Lower lobe of right lung (tissue), 2 donors: ENCODE measurements at regions not wholly inside any gene's neighbourhood (a gene's known extent, or its start where the extent isn't known, plus 50 kb on each side); places are given as distances from the start of the nearest gene placed in this dataset.

Source experiments
- ATAC-seq, 2 donors: fragments of 200-7000 bp; cut with Tn5 transposase; one replicate each; pipeline ENCODE4 v1.9.1; 2020 to 2022; ENCODE audit warnings: mild to moderate bottlenecking in 2 of 2, moderate library complexity in 2 of 2
- DNase-seq: peaks from one replicate; pipeline ENCODE4 v3.0.0-alpha.2; 2020
- H3K27ac ChIP-seq: fragments of 200-600 bp; one replicate; pipeline ENCODE4 v1.8.0; 2022
- H3K27me3 ChIP-seq: fragments of 200-600 bp; one replicate; pipeline ENCODE4 v1.8.0; 2022; ENCODE audit warnings: low read depth
- H3K36me3 ChIP-seq: fragments of 200-600 bp; one replicate; pipeline ENCODE4 v1.8.0; 2022; ENCODE audit warnings: mild to moderate bottlenecking
- H3K4me1 ChIP-seq: fragments of 200-600 bp; one replicate; pipeline ENCODE4 v1.8.0; 2022
- H3K4me3 ChIP-seq: fragments of 200-600 bp; one replicate; pipeline ENCODE4 v1.8.0; 2022; ENCODE audit warnings: mild to moderate bottlenecking
- H3K9me3 ChIP-seq: fragments of 200-600 bp; one replicate; pipeline ENCODE4 v1.8.0; 2022
- intact Hi-C: fragments of 100-400 bp; cut with DNase I; formaldehyde crosslinking; loops from one replicate; pipeline ENCODE4 v1.11.0; 2022
- TF ChIP-seq, protein P1 (sequence below): fragments of 200-600 bp; IDR thresholded peaks from one replicate; pipeline ENCODE4 v1.8.0; 2022; ENCODE audit warnings: antibody characterized with exemption, mild to moderate bottlenecking
- donor health status: DM: no; HTN: yes; CAD: no; lungs with severe emphysema.

DNA sequence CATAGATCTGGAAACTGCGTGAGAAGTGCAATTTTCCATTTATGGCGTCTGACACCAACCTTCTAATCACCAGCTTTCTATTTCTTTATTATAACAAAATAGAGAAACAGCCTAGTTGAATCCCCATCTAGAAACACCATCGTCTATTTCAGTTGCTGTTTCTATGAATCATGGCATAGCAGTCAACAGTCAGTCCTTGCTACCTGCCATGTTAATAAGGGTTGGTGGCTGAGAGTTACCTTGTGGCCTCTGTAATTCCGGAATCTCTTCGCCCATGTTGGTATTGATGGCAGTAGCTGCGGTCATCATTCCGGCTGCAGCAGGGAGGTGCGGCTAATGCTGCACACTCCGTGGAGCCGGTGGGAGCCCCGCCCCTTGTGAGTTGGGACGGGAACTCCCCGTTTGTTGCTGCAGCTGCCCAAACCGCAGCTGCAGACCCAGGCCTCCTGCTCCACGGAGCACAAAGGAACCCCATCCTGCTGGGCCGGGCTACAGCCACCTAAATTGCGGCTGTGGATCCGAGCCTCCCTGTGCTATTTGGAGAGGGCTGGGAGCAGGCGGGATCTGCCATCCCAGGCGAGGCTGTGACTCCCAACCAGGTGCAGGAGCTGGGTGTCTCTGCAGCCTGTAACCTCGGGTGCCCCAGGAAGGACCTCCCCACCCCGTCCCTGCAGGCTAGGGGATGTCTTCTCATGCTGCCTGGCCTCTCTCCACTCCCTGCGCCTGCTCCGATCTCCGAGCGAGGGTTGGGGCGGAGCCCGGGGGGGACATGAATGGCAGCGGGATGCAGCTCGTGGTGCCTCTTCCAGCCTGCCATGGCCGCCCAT lies 115.4 kb upstream of the STK26 start:
- intact Hi-C loops: no loop called here
- Histone ChIP-seq H3K9me3 (no peaks in the 10 kb centered on the region), H3K27ac (no peak overlapping the region), H3K27me3 (no peaks in the 10 kb centered on the region), H3K4me3 (no peak overlapping the region), H3K4me1 (no peaks in the 10 kb centered on the region), H3K36me3 (no peaks in the 10 kb centered on the region)
- no peak for ATAC-seq
- DNase-seq: no peak
- TF ChIP-seq, protein P1, sequence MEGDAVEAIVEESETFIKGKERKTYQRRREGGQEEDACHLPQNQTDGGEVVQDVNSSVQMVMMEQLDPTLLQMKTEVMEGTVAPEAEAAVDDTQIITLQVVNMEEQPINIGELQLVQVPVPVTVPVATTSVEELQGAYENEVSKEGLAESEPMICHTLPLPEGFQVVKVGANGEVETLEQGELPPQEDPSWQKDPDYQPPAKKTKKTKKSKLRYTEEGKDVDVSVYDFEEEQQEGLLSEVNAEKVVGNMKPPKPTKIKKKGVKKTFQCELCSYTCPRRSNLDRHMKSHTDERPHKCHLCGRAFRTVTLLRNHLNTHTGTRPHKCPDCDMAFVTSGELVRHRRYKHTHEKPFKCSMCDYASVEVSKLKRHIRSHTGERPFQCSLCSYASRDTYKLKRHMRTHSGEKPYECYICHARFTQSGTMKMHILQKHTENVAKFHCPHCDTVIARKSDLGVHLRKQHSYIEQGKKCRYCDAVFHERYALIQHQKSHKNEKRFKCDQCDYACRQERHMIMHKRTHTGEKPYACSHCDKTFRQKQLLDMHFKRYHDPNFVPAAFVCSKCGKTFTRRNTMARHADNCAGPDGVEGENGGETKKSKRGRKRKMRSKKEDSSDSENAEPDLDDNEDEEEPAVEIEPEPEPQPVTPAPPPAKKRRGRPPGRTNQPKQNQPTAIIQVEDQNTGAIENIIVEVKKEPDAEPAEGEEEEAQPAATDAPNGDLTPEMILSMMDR: no peak

- Histone ChIP-seq H3K27ac (no peak overlapping the region), H3K27me3 (no peaks in the 10 kb centered on the region), H3K4me1 (no peaks in the 10 kb centered on the region), H3K4me3 (no peak overlapping the region), H3K36me3 (no peaks in the 10 kb centered on the region), H3K9me3 (no peaks in the 10 kb centered on the region)
- no peak for ATAC-seq
- intact Hi-C loops: no loop called here
- TF ChIP-seq, protein P1: no peak
- no peak for DNase-seq
Observed at GRCh38 chrX:131910586-131910985, 112.5 kb upstream of the STK26 start.

GRCh38 chrX:131915488-131915887 lies 107.6 kb upstream of the STK26 start:
- Histone ChIP-seq H3K9me3 (no peaks in the 10 kb centered on the region), H3K27me3 (no peaks in the 10 kb centered on the region), H3K4me1 (no peaks in the 10 kb centered on the region), H3K27ac (no peak overlapping the region), H3K36me3 (no peaks in the 10 kb centered on the region), H3K4me3 (no peak overlapping the region)
- ATAC-seq (no peak), DNase-seq (no peak)
- intact Hi-C loops: no loop called here
- TF ChIP-seq, protein P1: no peak

GRCh38 chrX:131917588-131917987 lies 105.5 kb upstream of the STK26 start:
- Histone ChIP-seq H3K36me3 (no peaks in the 10 kb centered on the region), H3K4me3 (no peak overlapping the region), H3K27me3 (no peaks in the 10 kb centered on the region), H3K4me1 (no peaks in the 10 kb centered on the region), H3K27ac (no peak overlapping the region), H3K9me3 (no peaks in the 10 kb centered on the region)
- DNase-seq (no peak), ATAC-seq (no peak)
- TF ChIP-seq, protein P1: no peak
- intact Hi-C loops: no loop called here

- H3K4me1 ChIP-seq: no peaks in the 10 kb centered on the region
- H3K9me3 ChIP-seq: no peaks in the 10 kb centered on the region
- TF ChIP-seq, protein P1: no peak
- H3K36me3 ChIP-seq: no peaks in the 10 kb centered on the region
- H3K27ac ChIP-seq: no peak overlapping the region
- intact Hi-C loops: no loop called here
- DNase-seq (no peak), ATAC-seq (no peak)
- no peak overlapping the region for H3K4me3 ChIP-seq
- no peaks in the 10 kb centered on the region for H3K27me3 ChIP-seq
Observed at GRCh38 chrX:131918839-131919238, 104.3 kb upstream of the STK26 start.
